ENCODE measurements at regions not wholly inside any gene's neighbourhood (a gene's known extent, or its start where the extent isn't known, plus 50 kb on each side); places are given as distances from the start of the nearest gene placed in this dataset.

DNA sequence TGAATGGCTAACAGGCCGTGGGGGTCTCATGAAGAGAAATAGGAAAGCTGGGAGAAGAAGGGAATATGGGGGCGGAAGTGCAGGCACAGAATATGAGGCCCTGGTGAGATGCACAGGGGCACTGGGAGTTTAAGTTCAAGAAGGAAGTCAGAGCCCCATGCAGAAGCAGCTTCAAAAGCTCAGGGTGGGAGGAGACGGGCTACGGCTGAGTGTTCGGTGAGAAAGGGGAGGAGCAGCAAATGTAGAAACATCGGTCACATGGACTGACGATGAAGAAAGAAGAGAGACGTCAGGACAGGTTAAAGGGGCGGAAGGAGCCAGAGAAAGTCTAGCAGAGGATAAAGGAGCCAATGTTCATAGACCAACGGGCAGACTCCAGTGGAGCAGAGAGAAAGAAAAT, 204.5 kb upstream of the ZFHX3 start:
- CTCF ChIA-PET (ENCODE audit: partially characterized antibody), result interaction anchor here (0.6 kb wide), 1 partner anchor 50 kb away, joined by 3 read pairs; no protein-coding TSS in a partner anchor
- H3K23me2 ChIP-seq (ENCODE audit: low read depth, low read length), result peaks cover 7% of the 10 kb centered on the region; the same call in 1 of the 2 replicates
- no peaks in the 10 kb centered on the region for H3K79me1 ChIP-seq (ENCODE audit: low read depth, low read length)
- no peak overlapping the region for H4K8ac ChIP-seq (ENCODE audit: extremely low read depth, insufficient read depth, low read length)
- WGBS, 2 experiments (ENCODE audit: extremely low coverage in 1 of 2, insufficient coverage in 1 of 2, insufficient read length in 1 of 2, insufficient replicate concordance in 2 of 2, low coverage in 1 of 2, low lambda C conversion rate in 2 of 2, missing lambda C conversion rate in 1 of 2), result 83% methylated on average over 10 of the region's 10 CpGs; no CpG with 5 or more reads in 1 of the 2 experiments
- no peak overlapping the region for H2BK5ac ChIP-seq (ENCODE audit: low read depth, low read length)
- FAIRE-seq, result no peak
- no peak overlapping the region for H3K23ac ChIP-seq (ENCODE audit: insufficient read length)
- H2AFZ ChIP-seq (ENCODE audit: low read length), result no peak overlapping the region
- H2BK120ac ChIP-seq (replicated peaks; ENCODE audit: low read depth, low read length), result no peak overlapping the region
- no peak overlapping the region for H3K9ac ChIP-seq (replicated peaks in 1 of 4; ENCODE audit: extremely low read depth in 1 of 4, low read depth in 3 of 4, low read length in 3 of 4)
- H3K4ac ChIP-seq (replicated peaks; ENCODE audit: insufficient read length, low read depth, low read length), result no peak overlapping the region
- H2BK20ac ChIP-seq (ENCODE audit: low read length), result no peak overlapping the region
- no peaks in the 10 kb centered on the region; a peak in 1 of 8 replicates for H3K36me3 ChIP-seq (ENCODE audit: control insufficient read depth in 2 of 4, insufficient read depth in 4 of 4, low read length in 3 of 4)
- POLR2A ChIA-PET (ENCODE audit: partially characterized antibody), result no interaction called here
- no peak overlapping the region for H3K4me2 ChIP-seq (ENCODE audit: insufficient read depth in 1 of 2, low read depth in 2 of 2, low read length in 2 of 2)
- H3K9me3 ChIP-seq (ENCODE audit: insufficient read depth in 2 of 2, low read depth in 1 of 2, low read length in 1 of 2), result peaks cover 0 to 7% of the 10 kb centered on the region in 2 experiments; a peak in 1 of 4 replicates
- H3K18ac ChIP-seq (ENCODE audit: extremely low read depth, low read length), result no peak overlapping the region
- no peaks in the 10 kb centered on the region for H3K79me2 ChIP-seq (ENCODE audit: control insufficient read depth in 1 of 2, insufficient read depth in 2 of 2, low read length in 2 of 2)
- H3K56ac ChIP-seq (replicated peaks; ENCODE audit: insufficient read length, low read depth, low read length), result no peak overlapping the region
- peaks cover 0 to 4% of the 10 kb centered on the region in 2 experiments for H4K20me1 ChIP-seq (replicated peaks in 1 of 2; ENCODE audit: control insufficient read depth in 1 of 2, insufficient read depth in 2 of 2, low read length in 2 of 2)
- no peaks in the 10 kb centered on the region; a peak in 1 of 7 replicates for H3K27me3 ChIP-seq (replicated peaks in 1 of 4; ENCODE audit: control insufficient read depth in 3 of 4, extremely low read depth in 1 of 4, insufficient read depth in 3 of 4, low read length in 3 of 4)
- DNase-seq (ENCODE audit: low read depth in 1 of 2, low spot score in 2 of 2), result no peak
- H2AK5ac ChIP-seq (ENCODE audit: low read depth, low read length), result no peak overlapping the region
- no peak overlapping the region for H4K5ac ChIP-seq (ENCODE audit: insufficient read length, low read depth, low read length)
- H2BK15ac ChIP-seq (ENCODE audit: low read length), result no peak overlapping the region
- no peak overlapping the region for H2BK12ac ChIP-seq (ENCODE audit: low read depth, low read length)
- no peak overlapping the region for H3K14ac ChIP-seq (ENCODE audit: insufficient read length)
- H3K4me3 ChIP-seq (ENCODE audit: extremely low read depth in 1 of 4, insufficient read depth in 2 of 4, low read depth in 3 of 4, low read length in 4 of 4), result no peak overlapping the region
- H4K91ac ChIP-seq (replicated peaks; ENCODE audit: insufficient read length, low read length), result no peak overlapping the region
- H3K4me1 ChIP-seq (replicated peaks in 1 of 4; ENCODE audit: control insufficient read depth in 3 of 4, insufficient read depth in 4 of 4, low read length in 3 of 4), result no peaks in the 10 kb centered on the region
- no peak overlapping the region for H3K27ac ChIP-seq (ENCODE audit: low read depth, low read length)
- no peak for TF ChIP-seq CHD2 (IDR thresholded peaks at IDR 0.05; ENCODE audit: low read length)
- TF ChIP-seq SUZ12 (IDR thresholded peaks at IDR 0.05; ENCODE audit: low read length), result no peak
- TF ChIP-seq, protein P1, sequence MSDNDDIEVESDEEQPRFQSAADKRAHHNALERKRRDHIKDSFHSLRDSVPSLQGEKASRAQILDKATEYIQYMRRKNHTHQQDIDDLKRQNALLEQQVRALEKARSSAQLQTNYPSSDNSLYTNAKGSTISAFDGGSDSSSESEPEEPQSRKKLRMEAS (IDR thresholded peaks at IDR 0.05), result no peak
- no peak for TF ChIP-seq TBP (IDR thresholded peaks at IDR 0.05; ENCODE audit: low read depth, low read length)
- TF ChIP-seq SIN3A (conservative IDR thresholded peaks at IDR 0.05 in 1 of 2, IDR thresholded peaks at IDR 0.05 in 1 of 2; ENCODE audit: low read depth in 1 of 2, low read length in 2 of 2), result no peak
- TF ChIP-seq PHF8 (conservative IDR thresholded peaks at IDR 0.05; ENCODE audit: low read depth, low read length), result no peak
- TF ChIP-seq JUN (IDR thresholded peaks at IDR 0.05; ENCODE audit: low read depth, low read length), result no peak
- no peak for TF ChIP-seq CHD1 (IDR thresholded peaks at IDR 0.05; ENCODE audit: low read depth, low read length)
- no peak for TF ChIP-seq POLR2A (IDR thresholded peaks at IDR 0.05; ENCODE audit: control extremely low read depth in 1 of 2, low read depth in 2 of 2, low read length in 2 of 2)
- no peak for TF ChIP-seq BRCA1 (IDR thresholded peaks at IDR 0.05; ENCODE audit: low read depth, low read length)
- TF ChIP-seq CBX8 (IDR thresholded peaks at IDR 0.05; ENCODE audit: borderline replicate concordance, low read depth, low read length), result no peak
- no peak for TF ChIP-seq RFX5 (IDR thresholded peaks at IDR 0.05; ENCODE audit: borderline replicate concordance, low read depth, low read length)
- no peak for TF ChIP-seq TCF12 (IDR thresholded peaks at IDR 0.05; ENCODE audit: low read depth, low read length)

Measured in H1 (cell line).